SJCRH30 (cell line): ENCODE measurements at regions not wholly inside any gene's neighbourhood (a gene's known extent, or its start where the extent isn't known, plus 50 kb on each side); places are given as distances from the start of the nearest gene placed in this dataset.

Experiments used
- DNase-seq, 2 experiments: peaks; one replicate each; pipeline ENCODE4 v3.0.0-alpha.2; 2015 to 2020
- H3K27ac ChIP-seq: fragments of 250-450 bp; sonication (Bioruptor Pico); 2 replicates; pipeline ENCODE4 v1.5.1; 2020; ENCODE audit warnings: mild to moderate bottlenecking, moderate library complexity
- H3K27me3 ChIP-seq: fragments of 250-450 bp; sonication (Bioruptor Pico); 2 replicates; pipeline ENCODE4 v1.5.1; 2020; ENCODE audit warnings: mild to moderate bottlenecking, moderate library complexity
- H3K36me3 ChIP-seq: fragments of 250-450 bp; sonication (Bioruptor Pico); 2 replicates; pipeline ENCODE4 v1.5.1; 2020; ENCODE audit warnings: mild to moderate bottlenecking, moderate library complexity
- H3K4me1 ChIP-seq: fragments of 250-450 bp; sonication (Bioruptor Pico); 2 replicates; pipeline ENCODE4 v1.5.1; 2020; ENCODE audit warnings: mild to moderate bottlenecking, moderate library complexity
- H3K4me3 ChIP-seq: fragments of 250-450 bp; sonication (Bioruptor Pico); 2 replicates; pipeline ENCODE4 v1.5.1; 2020; ENCODE audit warnings: mild to moderate bottlenecking, moderate library complexity
- H3K9me3 ChIP-seq: fragments of 250-450 bp; sonication (Bioruptor Pico); replicated peaks from 2 replicates; pipeline ENCODE4 v1.5.1; 2020; ENCODE audit warnings: mild to moderate bottlenecking, moderate library complexity

DNA sequence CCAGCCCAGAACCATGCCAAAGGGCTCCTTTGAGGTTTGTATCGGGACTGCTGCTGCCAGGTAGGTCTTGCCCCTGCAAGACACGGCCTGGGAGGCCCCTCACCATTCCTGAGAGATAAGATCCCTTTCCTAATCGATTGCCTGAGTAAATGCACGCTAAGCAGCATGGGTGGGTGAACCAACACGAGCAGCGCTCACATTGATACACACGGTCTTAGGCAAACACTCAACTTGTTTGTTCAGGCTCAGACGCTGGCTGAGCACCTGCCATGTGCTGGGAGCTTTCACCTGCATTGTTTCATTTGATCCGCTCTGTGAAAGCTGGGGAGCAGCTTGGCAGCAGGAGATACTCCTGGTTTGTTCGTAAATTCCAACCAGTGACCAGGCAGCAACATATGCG, 76.9 kb upstream of the NEURL1B start:
- Histone ChIP-seq H3K9me3 (no peaks in the 10 kb centered on the region), H3K27me3 (no peaks in the 10 kb centered on the region), H3K36me3 (no peaks in the 10 kb centered on the region), H3K27ac (no peak overlapping the region), H3K4me1 (peaks cover 3% of the 10 kb centered on the region), H3K4me3 (no peak overlapping the region)
- no peak for DNase-seq

DNA sequence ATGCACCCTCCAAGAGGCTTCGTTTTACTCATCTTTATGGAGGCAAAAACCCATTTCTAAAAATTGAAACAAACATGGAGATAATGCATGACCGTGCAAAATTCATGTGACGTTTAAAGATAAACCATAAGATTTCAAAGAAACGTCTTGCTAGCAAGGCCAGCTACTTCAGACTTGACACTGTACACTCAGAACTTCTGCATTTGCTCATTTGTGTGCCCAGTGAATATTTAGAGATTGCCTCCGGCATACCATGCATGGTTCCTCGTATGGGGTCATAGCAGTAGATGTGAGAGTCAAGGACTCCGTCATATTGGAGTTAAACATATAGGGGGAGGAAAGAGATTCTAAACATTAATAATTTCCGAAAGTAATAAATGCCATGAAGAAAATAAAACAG, 78.6 kb upstream of the NEURL1B start:
- H3K27ac ChIP-seq: no peak overlapping the region
- H3K27me3 ChIP-seq: no peaks in the 10 kb centered on the region
- no peak overlapping the region for H3K4me3 ChIP-seq
- no peaks in the 10 kb centered on the region for H3K36me3 ChIP-seq
- peaks cover 16% of the 10 kb centered on the region for H3K4me1 ChIP-seq
- no peak for DNase-seq
- no peaks in the 10 kb centered on the region for H3K9me3 ChIP-seq

DNA sequence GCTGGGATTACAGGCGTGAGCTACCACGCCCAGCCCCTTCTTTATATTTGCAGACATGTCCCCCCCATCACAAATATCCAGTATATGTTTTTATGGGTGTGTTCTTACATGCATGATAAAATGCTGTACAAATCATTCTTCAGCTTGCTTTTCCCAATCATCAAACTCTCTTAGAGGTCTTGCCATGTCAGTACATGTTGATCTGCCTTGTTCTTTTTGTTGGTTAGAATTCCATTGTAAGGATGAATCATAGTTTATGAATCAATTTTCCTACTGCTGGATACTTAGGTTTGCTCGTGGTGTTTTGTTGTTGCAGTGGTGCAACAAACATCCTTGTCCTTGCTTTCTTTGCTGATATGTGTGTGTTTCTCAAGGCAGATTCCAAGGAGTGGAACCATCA, 79.9 kb upstream of the NEURL1B start:
- peaks cover 29% of the 10 kb centered on the region for H3K4me1 ChIP-seq
- DNase-seq: no peak
- H3K27me3 ChIP-seq: no peaks in the 10 kb centered on the region

DNA sequence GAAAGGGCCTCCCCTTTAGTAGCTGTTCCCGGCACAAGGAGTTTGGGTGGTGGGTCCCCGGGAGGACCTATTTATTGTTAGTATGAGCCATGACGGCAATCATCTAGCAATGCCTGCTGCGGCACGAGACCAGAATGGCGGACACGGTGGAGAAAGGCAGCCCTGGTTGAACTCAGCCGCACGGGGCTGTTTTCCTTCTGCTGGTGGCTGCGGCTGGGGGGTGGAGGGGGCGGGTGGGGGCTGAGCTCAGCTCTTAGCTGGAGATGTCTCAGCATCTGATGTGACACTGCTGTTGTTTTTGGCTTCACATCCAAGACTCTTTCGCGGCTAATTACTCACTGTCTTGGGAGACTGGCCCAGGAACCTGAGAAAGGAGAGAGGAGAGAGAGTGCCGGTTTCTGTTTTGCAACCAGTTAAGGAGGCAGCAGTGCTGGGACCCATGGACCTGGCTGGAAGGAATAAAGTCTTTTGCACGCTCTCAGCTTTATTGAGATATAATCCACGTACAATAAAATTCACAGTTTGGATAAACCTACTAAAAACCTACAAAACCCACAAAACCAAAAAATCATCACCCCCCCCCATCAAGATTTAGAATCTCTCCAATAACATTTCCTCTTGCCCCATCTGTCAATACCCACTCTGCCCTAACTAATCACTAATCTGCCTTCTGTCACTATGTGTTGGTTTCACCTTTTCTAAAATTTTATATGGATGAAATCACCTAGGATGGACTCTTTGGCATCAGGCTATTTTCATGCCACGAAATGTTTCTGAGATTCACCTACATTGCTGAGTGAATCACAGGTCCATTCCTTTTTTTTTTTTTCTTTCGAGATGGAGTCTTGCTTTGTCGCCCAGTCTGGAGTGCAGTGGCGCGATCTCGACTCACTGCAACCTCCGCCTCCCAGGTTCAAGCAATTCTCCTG, 81.8 kb upstream of the NEURL1B start:
- H3K27ac ChIP-seq: peak overlapping the region; percentile 77
- H3K4me1 ChIP-seq: peaks cover 42% of the 10 kb centered on the region
- H3K36me3 ChIP-seq: no peaks in the 10 kb centered on the region
- DNase-seq: peak; percentile 63 to 72
- no peaks in the 10 kb centered on the region for H3K9me3 ChIP-seq
- peak overlapping the region; percentile 64 for H3K4me3 ChIP-seq
- H3K27me3 ChIP-seq: no peaks in the 10 kb centered on the region

More for the DNA sequence above, 79.9 kb upstream of the NEURL1B start:
- no peaks in the 10 kb centered on the region for H3K36me3 ChIP-seq
- H3K4me3 ChIP-seq: no peak overlapping the region
- H3K27ac ChIP-seq: no peak overlapping the region
- no peaks in the 10 kb centered on the region for H3K9me3 ChIP-seq

DNA sequence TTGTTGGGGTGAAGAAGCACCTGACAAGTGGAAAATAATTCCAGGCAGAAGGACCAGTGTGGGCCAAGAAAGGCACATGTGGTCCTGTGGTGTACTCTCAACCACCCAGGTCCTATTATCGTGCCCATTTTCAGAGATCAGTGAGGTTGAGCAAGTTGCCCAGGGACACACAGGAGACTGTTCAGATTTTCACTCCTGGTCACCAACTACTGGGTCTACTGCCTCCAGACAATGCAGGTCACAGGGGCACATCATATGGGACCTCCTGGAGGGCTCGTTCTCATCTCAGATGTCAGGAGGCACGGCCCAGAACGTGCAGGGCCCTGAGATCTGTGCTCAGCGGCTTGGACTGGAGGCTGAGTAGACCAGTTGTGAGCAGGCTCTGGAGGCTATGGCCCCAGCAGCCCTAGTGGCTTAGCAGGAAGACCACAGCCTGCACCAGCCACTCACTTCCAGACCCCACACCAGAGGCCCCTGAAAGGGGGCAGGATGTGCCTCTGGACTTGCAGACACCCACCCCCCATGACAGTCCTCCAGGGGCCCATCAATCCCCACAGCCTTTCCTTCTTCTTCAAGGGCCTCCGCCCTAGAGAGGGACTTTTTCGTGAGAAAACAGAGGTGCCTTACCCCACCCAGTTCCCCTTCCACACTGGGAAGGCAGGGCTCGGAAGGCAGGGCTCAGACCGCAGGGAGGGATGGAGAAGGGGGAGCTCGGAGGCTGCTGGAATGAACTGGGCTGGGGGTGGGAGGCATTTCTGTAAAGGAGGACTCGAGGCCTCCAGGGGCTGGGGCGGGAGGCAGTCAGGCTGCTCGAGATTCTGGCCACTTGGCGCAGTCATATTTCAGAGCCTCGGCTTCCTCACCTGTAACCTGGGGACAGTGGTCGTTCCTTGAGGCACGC, 82.7 kb upstream of the NEURL1B start:
- H3K27me3 ChIP-seq: no peaks in the 10 kb centered on the region
- peak; percentile 57 to 58 for DNase-seq
- H3K4me1 ChIP-seq: peaks cover 42% of the 10 kb centered on the region
- peak overlapping the region; percentile 64 for H3K4me3 ChIP-seq
- peak overlapping the region; percentile 77 for H3K27ac ChIP-seq
- H3K36me3 ChIP-seq: no peaks in the 10 kb centered on the region
- no peaks in the 10 kb centered on the region for H3K9me3 ChIP-seq

DNA sequence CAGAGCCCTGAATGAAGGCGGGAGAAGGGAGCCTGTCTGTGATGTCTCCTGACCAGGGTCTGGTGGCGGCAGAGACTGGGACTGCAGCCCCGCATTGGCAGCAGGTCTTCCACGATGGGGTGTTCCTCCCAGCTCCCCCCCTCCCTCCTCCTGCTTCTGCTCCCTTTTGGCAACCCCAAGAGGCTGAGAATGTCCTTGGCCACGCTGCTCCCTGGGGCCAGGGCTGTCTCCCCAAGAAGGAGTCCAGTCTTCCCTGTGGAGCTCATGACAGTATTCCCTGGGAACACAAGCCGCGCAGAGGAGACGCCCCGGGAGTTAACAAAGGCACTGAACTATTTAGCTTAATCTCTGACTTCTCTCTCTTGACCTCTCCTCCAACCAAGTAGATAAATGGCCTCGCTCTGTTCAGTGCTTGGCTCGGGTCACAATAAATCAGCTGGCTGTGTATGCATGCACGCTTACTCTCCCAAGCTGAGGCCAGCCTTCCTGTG, 84.0 kb upstream of the NEURL1B start:
- Histone ChIP-seq H3K27me3 (no peaks in the 10 kb centered on the region), H3K9me3 (no peaks in the 10 kb centered on the region), H3K4me3 (no peak overlapping the region), H3K27ac (peak overlapping the region; percentile 82), H3K36me3 (no peaks in the 10 kb centered on the region), H3K4me1 (peaks cover 42% of the 10 kb centered on the region)
- no peak for DNase-seq

DNA sequence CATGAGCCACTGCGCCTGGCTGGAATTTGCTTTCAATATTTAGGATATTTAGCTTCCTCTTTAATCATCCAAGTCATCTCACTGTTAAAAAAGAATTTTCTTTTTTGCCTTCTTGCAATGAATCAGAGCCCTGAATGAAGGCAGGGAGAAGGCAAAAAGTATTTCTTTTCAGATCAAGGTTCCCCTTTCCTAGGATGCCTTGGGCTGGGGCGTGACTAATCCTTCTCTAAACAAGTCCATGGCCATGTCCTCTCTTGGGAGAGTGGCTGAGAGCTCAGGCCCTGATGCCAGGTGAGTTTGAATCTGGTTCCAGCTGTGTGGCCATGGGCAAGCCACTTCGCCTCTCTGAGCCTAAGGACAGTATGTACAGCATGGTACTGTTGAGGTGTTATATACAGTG, 84.8 kb upstream of the NEURL1B start:
- no peaks in the 10 kb centered on the region for H3K36me3 ChIP-seq
- H3K27me3 ChIP-seq: no peaks in the 10 kb centered on the region
- peak; percentile 81 to 87 for DNase-seq
- no peak overlapping the region for H3K4me3 ChIP-seq
- H3K27ac ChIP-seq: peak overlapping the region; percentile 82
- peaks cover 42% of the 10 kb centered on the region for H3K4me1 ChIP-seq
- H3K9me3 ChIP-seq: no peaks in the 10 kb centered on the region

DNA sequence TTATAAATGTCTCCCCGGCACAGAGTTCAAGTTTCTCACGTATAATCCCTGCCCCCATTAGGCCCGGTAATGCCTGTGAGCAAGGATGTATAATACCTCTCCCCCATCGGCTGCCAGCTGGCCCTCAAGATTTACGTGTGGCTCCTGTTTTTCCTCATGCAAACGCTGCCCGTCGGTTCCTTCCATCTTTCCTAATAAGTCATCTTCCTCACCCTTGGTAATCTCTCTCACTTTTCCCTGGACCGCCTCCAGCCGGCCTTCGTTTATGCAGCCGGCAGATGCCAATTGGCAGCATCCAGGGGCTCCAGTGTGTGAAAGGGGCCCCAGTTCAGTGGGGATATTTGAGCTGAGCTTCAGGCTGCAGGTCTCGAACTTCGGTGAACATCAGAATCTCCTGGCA, 86.5 kb upstream of the NEURL1B start:
- peaks cover 45% of the 10 kb centered on the region for H3K4me1 ChIP-seq
- H3K4me3 ChIP-seq: no peak overlapping the region
- DNase-seq: no peak
- H3K36me3 ChIP-seq: no peaks in the 10 kb centered on the region
- H3K27me3 ChIP-seq: no peaks in the 10 kb centered on the region
- no peak overlapping the region; the same call in 1 of the 2 replicates for H3K27ac ChIP-seq
- H3K9me3 ChIP-seq: no peaks in the 10 kb centered on the region

DNA sequence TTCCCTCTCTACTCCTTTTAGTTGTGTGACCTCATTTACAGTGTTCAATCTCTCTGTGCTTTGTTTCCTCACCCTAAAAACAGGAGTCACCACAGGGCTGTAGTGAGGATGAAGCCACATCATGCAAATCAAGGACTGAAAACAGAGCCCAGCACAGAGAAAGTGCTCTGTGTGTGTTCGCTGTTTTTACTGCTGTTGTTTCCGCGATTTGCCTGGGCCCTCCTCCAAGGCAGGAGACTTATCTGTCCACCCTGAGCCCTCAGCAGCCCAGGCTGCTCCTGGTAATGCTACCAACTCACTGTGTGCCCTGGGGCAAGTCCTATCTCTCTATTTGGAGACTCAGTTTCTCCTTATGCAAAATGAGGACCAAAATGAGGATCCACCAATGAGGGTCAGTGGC, 87.2 kb upstream of the NEURL1B start:
- no peaks in the 10 kb centered on the region for H3K36me3 ChIP-seq
- no peak overlapping the region for H3K27ac ChIP-seq
- no peak overlapping the region for H3K4me3 ChIP-seq
- H3K9me3 ChIP-seq: no peaks in the 10 kb centered on the region
- peaks cover 42% of the 10 kb centered on the region for H3K4me1 ChIP-seq
- DNase-seq: no peak
- H3K27me3 ChIP-seq: no peaks in the 10 kb centered on the region

DNA sequence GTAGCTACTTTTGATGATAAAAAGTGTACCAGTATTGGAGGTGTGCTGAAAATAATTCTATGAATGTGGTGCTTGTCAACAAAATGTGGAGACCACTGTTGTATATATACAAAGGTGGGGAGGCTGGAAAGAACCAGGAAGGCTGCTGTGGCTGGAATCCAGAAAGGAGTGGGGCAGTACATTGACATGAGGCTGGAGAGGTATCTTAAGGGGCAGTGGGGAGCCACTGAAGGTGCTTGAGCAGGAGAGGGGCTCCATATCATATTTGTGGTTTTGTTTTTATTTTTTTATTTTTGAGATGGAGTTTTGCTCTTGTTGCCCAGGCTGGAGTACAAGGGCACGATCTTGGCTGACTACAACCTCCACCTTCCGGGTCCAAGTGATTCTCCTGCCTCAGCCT, 87.9 kb upstream of the NEURL1B start:
- Histone ChIP-seq H3K4me3 (no peak overlapping the region), H3K27me3 (no peaks in the 10 kb centered on the region), H3K9me3 (no peaks in the 10 kb centered on the region), H3K36me3 (no peaks in the 10 kb centered on the region), H3K27ac (no peak overlapping the region), H3K4me1 (peaks cover 36% of the 10 kb centered on the region)
- DNase-seq: no peak

DNA sequence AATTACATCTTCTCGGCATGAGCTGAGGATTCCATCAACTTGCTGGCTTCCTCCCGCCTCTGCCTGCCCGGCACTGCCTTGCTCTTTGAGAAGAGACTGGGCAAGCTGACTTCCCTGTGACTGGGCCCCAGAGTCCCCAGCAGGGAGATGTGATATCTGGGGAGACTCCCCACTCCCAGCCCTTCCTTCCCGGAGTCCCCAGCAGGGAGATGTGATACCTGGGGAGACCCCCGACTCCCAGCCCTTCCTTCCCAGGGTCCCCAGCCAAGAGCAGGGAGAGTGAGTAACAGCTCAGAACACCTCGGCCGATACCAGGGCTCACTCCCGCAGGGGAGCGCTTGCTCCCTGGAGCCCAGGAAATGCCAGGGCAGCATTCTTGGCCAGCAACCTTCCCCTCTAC, 90.1 kb upstream of the NEURL1B start:
- DNase-seq: no peak
- peaks cover 20% of the 10 kb centered on the region for H3K4me1 ChIP-seq
- H3K27ac ChIP-seq: no peak overlapping the region
- H3K27me3 ChIP-seq: no peaks in the 10 kb centered on the region
- H3K9me3 ChIP-seq: no peaks in the 10 kb centered on the region
- H3K4me3 ChIP-seq: no peak overlapping the region
- H3K36me3 ChIP-seq: no peaks in the 10 kb centered on the region

DNA sequence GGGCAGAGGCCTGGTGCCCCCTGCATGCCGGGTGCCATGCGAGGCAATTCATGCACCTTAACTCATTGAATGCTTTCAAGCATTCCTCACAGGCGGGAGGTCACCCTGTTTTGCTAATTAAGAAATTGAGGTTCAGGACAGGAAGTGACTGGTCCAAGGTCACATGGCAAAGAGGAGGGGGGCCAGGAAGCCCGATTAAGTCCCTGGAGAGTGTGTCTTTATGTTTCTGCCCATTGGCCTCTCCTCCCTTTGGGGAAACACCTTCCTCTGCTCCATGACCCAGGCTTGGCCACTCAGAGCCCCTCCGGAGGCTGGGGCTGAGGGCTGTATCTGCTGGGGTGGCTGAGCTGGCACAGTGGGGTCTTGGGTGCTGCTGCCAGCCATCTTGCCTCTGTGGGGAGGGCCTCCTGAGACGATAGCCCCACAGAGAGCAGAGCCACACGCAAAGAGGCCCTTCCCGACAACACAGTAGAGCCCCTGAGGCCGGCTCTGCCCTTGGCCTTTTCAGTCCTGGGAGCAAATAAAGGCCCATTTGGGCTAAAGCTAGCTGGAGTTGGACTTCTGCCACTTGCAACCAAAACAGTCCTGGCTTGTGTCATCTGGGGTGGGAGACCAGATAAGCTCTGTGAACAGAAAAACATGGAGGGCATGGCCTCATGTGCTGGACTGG, 90.8 kb upstream of the NEURL1B start:
- H3K4me3 ChIP-seq: no peak overlapping the region
- no peaks in the 10 kb centered on the region for H3K36me3 ChIP-seq
- no peaks in the 10 kb centered on the region for H3K9me3 ChIP-seq
- peaks cover 20% of the 10 kb centered on the region for H3K4me1 ChIP-seq
- no peak for DNase-seq
- H3K27ac ChIP-seq: no peak overlapping the region
- no peaks in the 10 kb centered on the region for H3K27me3 ChIP-seq

DNA sequence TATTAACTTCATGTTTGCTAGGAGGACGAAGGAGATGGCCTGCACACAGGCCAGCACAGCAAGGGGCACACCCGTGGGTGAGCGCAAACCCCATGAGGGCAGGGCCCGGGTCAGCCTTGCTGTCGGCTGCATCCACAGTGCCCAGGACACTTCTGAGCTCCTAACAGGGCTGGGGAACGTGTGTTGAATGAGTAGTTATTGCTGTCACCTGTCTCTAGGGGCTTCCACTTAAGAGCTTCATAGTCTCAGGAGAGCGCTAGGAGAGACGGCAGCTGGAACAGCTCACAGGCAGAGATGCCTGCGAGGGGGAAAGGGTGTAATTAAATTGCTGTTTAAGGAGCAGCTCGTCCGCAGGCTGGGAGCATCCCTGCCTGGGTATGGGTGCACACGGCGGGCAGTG, 91.4 kb upstream of the NEURL1B start:
- H3K4me3 ChIP-seq: no peak overlapping the region
- H3K27me3 ChIP-seq: no peaks in the 10 kb centered on the region
- peaks cover 22% of the 10 kb centered on the region for H3K4me1 ChIP-seq

DNA sequence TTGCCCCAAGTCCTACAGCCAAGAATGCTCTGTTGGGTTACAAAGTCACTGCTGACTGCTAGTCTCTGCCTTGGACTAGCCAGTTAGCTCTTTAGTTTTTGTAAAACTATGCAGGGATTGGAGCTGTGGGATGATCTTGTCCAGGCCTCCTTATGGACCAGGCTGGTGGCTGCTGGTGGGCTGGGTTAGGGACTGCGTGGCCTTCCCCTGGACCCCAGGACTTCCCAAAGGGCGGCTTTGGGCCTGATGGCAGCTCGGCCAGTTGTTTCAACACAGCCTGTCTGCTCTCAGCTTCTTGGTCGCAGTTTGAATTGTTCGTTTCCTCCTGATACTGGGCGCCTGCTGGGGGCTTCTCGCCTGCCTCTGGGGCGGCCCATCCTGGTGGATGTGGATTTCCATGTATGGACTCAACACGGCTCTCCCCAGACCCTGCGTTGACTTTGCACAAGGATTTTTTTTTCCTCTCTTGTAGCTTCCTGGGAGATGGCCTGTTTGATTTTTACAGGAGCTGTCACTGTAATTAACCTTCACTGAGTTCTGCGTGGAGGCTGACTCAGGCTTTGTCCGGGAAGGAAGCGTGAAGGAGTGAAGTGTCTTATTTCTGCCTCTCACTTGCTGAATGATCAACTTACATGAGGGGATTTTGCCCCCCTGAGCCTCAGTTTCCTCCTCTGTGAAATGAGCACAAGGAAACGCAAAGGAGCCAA, 91.9 kb upstream of the NEURL1B start:
- Histone ChIP-seq H3K4me1 (peaks cover 27% of the 10 kb centered on the region), H3K9me3 (no peaks in the 10 kb centered on the region), H3K36me3 (no peaks in the 10 kb centered on the region), H3K4me3 (no peak overlapping the region), H3K27me3 (no peaks in the 10 kb centered on the region), H3K27ac (no peak overlapping the region)
- DNase-seq: no peak

More for the DNA sequence above, 91.4 kb upstream of the NEURL1B start:
- Histone ChIP-seq H3K27ac (no peak overlapping the region), H3K9me3 (no peaks in the 10 kb centered on the region), H3K36me3 (no peaks in the 10 kb centered on the region)
- peak in 1 of 2 experiments; percentile 62 for DNase-seq
